Inflammatory macrophage (primary cell): ENCODE measurements at regions not wholly inside any gene's neighbourhood (a gene's known extent, or its start where the extent isn't known, plus 50 kb on each side); places are given as distances from the start of the nearest gene placed in this dataset.
A peak's percentile ranks its signal among the peaks of the same experiment; 100 is the strongest.

ENCODE experiments used
- DNase-seq, 2 donors: peaks; one replicate each; pipeline ENCODE4 v3.0.0-alpha.2; 2020 to 2022

- no peak for DNase-seq
Measured at GRCh38 chr13:97798171-97798821, 155.2 kb upstream of the IPO5 start.

GRCh38 chr13:97798836-97799235 lies 154.6 kb upstream of the IPO5 start:
- no peak for DNase-seq

- no peak for DNase-seq
Measured at GRCh38 chr13:97802213-97802612, 151.3 kb upstream of the IPO5 start.

- DNase-seq = no peak
Measured at GRCh38 chr13:97809576-97809975, 143.9 kb upstream of the IPO5 start.

- no peak for DNase-seq
Measured at GRCh38 chr13:97810152-97810551, 143.3 kb upstream of the IPO5 start.

- DNase-seq = no peak
Measured at GRCh38 chr13:97822377-97822776, 131.1 kb upstream of the IPO5 start.

- no peak for DNase-seq
Measured at GRCh38 chr13:97826421-97827012, 127.0 kb upstream of the IPO5 start.

- DNase-seq = no peak
Measured at GRCh38 chr13:97834250-97834649, 119.2 kb upstream of the IPO5 start.

- no peak for DNase-seq
Measured at GRCh38 chr13:97843189-97843588, 110.3 kb upstream of the IPO5 start.

- no peak for DNase-seq
Measured at GRCh38 chr13:97844151-97844550, 109.3 kb upstream of the IPO5 start.

- DNase-seq = no peak
Measured at GRCh38 chr13:97848886-97849285, 104.6 kb upstream of the IPO5 start.

GRCh38 chr13:97849305-97849704 lies 104.2 kb upstream of the IPO5 start:
- DNase-seq = no peak

GRCh38 chr13:97851269-97851668 lies 102.2 kb upstream of the IPO5 start:
- DNase-seq = no peak

- no peak for DNase-seq
Measured at GRCh38 chr13:97852181-97852874, 101.1 kb upstream of the IPO5 start.

- DNase-seq = no peak
Measured at GRCh38 chr13:97853550-97853949, 99.9 kb upstream of the IPO5 start.

GRCh38 chr13:97855570-97856303 lies 97.7 kb upstream of the IPO5 start:
- DNase-seq = peak; percentile 32 to 56

- no peak for DNase-seq
Measured at GRCh38 chr13:97856304-97856675, 97.2 kb upstream of the IPO5 start.

GRCh38 chr13:97858161-97858560 lies 95.3 kb upstream of the IPO5 start:
- no peak for DNase-seq

GRCh38 chr13:97866346-97866745 lies 87.1 kb upstream of the IPO5 start:
- DNase-seq = no peak

GRCh38 chr13:97866751-97867150 lies 86.7 kb upstream of the IPO5 start:
- DNase-seq = no peak

GRCh38 chr13:97873398-97873797 lies 80.1 kb upstream of the IPO5 start:
- no peak for DNase-seq

GRCh38 chr13:97875218-97875617 lies 78.3 kb upstream of the IPO5 start:
- no peak for DNase-seq

- no peak for DNase-seq
Measured at GRCh38 chr13:97875911-97876310, 77.6 kb upstream of the IPO5 start.
